CD1c-positive myeloid dendritic cell (primary cell): ENCODE measurements at regions not wholly inside any gene's neighbourhood (a gene's known extent, or its start where the extent isn't known, plus 50 kb on each side); places are given as distances from the start of the nearest gene placed in this dataset.
"Not testable (repeated sequence)": the region's sequence is repeated elsewhere in the genome, so short reads cannot be mapped to it uniquely, and the experiment has no call there.

ENCODE experiments used
- DNase-seq: peaks from one replicate; pipeline ENCODE4 v3.0.0-alpha.2; 2016; ENCODE audit errors: extremely low spot score

DNA sequence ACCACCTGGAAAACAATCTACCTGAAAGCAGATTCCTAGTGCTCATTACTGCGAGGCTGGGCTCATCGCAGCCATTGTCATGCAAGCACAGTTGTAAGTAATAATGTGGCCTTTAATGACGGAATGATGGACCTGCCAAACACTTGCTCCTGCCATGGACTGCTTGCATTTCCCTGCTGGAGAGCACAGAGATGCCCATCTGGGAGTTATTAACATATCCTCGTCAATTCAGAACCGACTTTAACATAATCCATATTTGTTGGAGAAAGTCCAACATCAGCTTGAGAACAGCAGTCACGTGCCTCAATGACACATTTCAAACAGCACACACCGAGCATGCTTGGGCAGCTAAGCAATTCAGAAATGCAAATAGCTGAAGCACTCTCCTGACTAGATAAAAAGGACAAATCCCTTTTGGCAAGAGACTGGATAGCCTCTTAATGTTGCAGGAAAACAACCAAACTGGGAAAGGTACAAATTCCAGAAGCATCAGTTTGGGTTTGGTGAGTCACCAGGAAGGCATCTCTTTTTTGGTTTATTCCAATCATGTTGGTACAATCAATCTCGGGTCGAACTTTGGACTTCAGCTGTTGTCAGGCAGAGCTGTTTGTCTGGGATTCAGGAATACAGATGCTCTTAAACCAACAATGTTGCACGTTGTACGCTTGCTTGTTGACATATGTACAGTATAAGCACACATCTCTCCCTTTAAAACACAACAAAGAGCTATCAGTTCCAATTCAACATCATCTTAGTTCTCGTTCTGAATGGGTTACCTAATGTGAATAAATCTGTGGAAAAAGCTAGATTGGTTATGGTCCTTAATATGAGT, 395.8 kb downstream of the LNPK start:
- no peak for DNase-seq

DNA sequence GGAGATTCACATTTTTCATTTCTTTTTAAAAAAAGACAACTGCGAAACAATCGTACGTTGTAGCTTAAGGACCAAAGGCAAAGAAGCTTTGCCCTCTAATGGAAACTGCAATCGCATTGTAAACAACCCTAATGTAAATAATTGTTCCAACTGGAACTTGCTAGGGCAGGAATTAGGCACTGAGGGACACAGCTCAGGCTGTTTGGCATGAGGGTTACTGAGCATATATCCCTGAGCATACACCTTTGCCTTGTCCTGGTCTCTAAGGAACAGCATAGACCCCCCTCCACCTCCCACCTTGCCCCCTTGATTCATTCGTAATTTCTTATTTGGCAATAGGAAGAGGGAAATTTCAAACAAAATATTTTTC, 396.4 kb downstream of the LNPK start:
- no peak for DNase-seq

DNA sequence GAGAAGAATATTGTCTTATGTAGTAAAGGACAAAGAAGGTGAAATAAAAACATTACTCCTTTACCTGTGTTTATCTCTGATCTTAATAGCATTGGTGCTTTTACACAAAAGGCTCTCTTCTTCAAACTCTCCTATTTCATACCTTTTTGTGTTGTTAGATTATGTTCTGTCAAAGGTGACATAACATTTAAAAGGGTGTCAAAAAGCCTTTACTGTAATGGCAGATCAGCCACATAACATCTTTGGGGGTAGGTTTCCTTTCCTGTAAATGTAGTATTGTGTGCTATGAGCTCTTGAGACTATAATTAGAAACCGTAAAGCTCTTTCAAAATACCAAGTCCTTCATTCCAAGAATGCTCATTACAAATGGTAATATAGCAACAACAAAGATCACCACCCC, 400.1 kb downstream of the LNPK start:
- DNase-seq, result no peak

DNA sequence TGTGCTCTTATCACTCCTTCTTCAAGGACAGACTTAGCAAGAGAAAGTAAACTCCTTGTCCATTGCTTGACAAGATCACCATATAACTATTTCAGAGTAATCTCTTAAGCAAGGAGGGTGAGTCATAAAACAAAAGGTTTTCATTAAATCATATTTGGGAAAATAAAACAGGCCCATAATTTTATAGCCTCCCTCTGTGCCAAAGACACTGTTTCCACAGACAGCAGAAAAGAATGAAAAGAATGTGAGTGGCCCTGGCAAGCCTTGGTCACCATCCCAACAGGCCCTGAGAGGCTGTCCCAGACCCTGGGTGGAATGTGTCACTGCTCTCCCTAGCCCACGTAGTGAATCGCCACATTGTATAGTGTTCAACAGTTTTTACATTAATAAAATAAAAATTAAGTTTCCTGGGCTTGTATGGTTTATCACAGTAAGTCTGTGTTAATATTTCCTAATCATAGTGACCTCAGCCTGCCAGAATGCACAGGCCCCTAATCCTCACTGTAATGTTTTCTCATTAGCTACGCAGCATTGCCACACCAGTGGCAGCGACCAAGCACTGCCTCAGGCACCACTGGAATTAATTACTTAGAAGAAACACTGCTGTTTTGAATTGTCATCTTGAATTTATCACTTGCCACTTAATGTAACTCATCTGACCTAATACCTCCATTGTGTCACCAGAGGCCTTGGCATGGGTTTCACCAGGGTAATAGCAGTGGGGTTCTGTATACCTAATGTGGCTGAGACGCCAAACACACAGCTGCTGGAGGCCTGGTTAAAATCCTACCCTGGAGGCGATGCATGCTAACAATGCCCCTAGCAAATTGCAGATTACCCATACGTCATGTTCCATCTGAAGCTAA, 401.9 kb downstream of the LNPK start:
- no peak for DNase-seq

DNA sequence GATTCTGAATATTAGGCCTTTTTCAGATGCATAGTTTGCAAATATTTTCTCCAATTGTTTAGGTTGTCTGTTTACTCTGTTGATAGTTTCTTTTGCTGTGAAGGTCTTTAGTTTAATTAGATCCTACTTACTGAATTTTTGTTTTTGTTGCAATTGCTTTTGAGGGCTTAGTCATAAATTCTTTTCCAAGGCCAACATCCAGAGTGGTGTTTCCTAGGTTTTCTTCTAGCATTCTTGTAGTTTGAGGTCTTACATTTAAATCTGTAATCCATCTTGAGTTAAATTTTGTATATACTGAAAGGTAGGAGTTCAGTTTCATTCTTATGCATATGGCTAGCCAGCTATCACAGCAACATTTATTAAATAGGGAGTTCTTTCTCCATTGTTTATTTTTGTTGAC, 404.8 kb downstream of the LNPK start:
- no peak for DNase-seq

DNA sequence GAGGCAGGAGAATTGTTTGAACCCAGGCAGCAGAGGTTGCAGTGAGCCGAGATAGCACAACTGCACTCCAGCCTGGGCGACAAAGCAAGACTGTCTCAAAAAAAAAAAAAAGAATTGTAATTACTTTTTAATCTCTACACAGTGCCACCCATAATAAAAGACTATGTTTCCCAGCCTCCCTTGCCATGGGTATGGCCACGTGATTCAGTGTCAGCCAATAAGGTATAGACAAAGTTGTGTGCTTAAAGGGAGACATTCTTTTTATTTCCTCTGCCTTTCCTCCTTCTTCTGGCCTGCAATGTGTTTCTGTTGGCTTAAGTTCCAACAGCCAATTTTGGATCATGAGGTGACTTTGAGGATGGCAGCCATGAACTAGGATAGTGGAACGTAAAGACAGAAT, 406.9 kb downstream of the LNPK start:
- DNase-seq, result no peak

DNA sequence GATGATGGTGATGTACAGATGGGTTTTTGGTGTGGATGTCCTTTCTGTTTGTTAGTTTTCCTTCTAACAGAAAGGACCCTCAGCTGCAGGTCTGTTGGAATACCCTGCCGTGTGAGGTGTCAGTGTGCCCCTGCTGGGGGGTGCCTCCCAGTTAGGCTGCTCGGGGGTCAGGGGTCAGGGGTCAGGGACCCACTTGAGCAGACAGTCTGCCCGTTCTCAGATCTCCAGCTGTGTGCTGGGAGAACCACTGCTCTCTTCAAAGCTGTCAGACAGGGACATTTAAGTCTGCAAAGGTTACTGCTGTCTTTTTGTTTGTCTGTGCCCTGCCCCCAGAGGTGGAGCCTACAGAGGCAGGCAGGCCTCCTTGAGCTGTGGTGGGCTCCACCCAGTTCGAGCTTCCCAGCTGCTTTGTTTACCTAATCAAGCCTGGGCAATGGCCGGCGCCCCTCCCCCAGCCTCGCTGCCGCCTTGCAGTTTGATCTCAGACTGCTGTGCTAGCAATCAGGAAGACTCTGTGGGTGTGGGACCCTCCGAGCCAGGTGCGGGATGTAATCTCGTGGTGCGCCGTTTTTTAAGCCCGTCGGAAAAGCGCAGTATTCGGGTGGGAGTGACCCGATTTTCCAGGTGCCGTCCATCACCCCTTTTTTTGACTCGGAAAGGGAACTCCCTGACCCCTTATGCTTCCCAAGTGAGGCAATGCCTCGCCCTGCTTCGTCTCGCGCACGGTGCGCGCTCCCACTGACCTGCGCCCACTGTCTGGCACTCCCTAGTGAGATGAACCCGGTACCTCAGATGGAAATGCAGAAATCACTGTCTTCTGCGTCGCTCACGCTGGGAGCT, 408.2 kb downstream of the LNPK start:
- DNase-seq, result not testable (repeated sequence)

DNA sequence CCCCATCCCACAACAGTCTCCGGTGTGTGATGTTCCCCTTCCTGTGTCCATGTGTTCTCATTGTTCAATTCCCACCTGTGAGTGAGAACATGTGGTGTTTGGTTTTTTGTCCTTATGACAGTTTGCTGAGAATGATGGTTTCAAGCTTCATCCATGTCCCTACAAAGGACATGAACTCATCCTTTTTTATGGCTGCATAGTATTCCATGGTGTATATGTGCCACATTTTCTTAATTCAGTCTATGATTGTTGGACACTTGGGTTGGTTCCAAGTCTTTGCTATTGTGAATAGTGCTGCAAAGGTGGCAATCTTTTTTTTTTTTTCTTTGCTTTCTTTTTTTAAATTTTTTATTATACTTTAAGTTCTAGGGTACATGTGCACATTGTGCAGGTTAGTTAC, 406.7 kb upstream of the ATP5MC3 start:
- not testable (repeated sequence) for DNase-seq

DNA sequence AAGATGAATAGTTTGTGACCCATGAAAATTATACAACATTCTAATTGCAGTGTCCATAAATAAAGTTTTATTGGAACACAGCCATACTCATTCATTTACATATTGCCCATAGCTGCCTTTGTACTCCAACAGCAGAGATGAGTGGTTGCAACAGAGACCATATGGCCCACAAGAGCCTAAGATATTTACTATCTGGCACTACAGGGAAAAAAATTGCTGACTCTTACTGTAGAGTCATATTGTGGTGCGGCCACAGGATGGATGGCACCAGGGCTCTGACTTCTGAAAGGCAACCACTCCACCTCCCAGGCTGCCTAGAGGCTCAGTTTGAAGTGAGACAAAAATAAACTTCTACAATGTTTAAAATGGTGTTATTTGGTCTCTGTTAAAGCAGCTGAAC, 404.0 kb upstream of the ATP5MC3 start:
- no peak for DNase-seq

DNA sequence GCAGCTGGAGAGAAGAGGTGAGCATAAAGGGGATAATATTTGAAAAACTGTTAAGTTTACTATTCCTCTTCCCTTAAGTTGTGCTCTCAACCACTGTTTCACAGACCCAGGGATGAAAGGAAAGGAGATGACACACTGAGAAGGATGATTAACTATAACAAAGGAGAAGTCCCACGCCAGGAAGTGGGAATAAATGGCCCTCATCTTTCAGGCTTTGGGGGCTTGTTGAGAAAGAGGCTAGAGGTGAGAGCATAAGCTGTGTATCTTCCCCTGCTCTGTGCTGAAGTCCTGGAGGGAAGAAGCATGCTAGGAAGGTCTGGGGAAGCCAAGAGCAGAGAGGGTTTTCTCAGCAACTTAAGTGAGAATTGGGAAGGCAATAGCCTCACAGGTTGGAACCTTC, 399.1 kb upstream of the ATP5MC3 start:
- DNase-seq, result peak; percentile 19

DNA sequence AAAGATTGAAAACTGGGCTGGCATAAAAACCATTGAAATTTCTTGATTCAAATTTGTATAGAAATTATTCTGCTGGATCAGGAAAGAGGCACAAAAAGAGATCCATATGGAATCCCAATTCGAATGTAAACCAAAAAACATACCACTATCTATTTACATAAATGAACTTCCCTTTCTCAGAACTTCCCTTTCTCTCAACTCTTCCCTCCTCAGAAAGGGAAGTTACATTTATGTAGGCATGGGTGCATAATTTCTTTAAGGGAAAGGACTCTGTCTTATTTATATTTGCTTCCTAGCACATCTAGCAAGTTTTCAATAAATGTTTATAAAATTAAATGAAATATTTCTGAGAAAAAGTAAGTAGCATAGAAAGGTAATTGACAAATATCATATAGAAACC, 398.1 kb upstream of the ATP5MC3 start:
- peak; percentile 76 for DNase-seq

DNA sequence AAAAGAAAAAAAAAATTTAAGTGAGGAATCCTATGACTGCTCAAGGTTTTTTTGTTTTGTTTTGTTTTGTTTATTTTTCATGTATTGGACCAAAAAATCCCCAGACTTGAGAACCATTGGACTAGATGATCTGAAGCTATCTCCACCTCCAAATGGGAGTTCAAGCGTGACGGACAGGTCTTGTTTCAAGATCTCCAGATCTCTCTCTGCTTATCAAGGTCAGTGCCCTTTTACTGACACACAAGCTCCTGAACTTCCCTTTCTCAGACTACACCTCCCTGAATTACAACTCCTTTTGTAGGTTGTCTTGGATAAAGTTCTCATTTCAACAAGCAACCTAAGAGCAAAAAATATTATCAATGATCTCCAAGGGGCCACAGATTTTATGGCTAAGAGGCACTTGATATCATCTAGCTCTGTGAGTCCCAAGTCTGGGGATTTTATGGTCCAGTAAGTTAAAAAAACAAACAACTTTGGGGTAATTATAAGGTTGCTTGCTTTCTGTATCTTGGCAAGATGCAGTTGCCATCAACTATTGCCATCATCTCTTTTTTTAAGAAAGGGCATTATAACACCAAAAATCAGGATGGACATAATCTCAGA, 396.0 kb upstream of the ATP5MC3 start:
- no peak for DNase-seq

DNA sequence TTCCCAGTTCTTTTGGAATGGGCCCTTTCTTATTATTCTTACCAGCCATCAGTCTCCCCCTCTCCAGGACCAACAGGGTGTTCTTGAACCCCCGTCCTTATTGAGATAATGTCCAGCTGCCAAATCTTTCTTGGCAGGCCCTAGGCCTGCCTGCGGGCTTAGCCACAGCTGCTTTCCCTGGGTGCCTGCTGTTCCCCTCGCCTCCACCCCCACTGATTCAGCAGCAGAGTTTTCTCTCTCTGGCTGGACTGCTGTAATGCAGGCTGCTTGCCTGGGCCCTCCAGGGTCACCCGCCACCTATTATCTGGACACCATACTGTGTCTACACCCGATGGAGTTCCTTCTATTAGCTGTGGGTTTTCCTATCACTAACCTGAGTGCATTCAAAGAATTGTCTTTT, 395.4 kb upstream of the ATP5MC3 start:
- DNase-seq, result no peak

DNA sequence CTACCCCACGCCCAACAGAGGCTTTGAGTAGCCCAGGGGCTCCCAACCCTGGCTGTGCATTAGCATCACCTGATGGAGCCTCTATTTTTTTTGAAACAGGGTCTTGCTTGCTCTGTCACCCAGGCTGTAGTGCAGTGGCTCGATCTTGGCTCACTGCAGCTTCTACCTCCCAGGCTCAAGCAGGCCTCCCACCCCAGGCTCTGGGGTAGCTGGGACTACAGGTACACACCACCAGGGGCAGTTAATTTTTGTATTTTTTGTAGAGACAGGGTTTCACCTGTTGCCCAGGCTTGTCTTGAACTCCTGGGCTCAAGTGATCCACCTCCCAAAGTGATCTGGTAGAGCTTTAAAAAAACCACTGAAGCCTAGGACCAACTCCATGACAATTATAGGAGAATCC, 394.8 kb upstream of the ATP5MC3 start:
- no peak for DNase-seq

DNA sequence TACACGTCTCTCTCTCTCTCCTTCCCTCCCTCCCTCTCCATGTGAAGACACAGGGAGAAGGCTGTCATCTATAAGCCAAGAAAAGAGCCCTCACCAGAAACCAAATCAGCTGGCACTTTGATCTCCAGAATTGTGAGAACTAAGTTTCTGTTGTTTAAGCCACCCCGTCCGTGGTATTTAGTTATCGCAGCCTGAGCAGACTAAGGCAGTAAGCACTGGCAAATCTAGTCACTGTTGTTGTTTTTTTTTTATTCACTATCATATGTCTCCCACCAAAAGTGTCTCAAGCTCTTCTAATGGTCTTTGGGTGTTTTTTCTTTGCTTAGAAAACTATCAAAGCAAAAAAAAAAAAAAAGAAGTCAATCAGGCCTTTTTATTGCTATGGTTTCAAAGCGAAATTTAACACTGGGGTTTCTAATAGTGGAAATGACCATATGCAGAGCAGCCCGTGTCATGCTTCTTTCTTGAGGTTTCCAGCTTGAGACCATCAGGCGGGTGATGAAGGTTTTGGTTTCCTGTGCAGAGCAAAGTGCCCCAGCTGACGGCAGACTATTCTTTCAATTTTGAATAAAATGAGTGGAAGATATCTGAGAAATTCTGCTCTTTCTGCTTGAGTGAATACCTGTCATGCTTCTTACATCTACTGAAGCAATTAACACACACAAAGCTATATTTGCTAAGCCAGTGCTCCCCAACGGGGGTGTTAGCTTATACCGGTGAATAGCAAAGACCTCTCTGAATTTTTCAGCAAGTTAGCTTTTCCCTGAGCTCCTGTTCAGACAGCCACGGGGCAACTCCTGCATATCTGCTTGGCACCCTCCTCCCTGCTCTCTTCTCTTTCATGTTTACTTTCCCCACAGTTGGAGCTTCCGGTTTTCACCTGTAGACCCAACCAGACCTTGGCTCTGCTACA, 394.1 kb upstream of the ATP5MC3 start:
- DNase-seq, result no peak

DNA sequence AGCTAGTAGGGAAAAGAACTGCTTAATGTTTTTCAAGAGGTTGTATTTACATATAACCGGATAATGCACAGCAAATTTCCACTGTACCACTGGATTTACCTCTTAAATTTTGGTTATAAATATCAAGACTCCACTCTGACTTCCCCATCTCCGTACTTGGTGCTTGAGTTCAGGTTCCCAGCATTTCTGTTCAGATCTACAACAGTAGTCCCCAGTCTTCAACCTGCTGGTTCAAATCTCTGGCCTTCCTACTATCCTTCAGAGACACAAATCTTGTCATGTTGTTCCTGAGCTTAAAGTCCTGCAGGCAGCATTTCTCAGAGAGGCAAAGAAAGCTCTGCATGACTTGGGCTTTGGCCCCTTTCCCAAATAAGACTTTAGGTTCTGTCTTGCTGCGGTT, 392.6 kb upstream of the ATP5MC3 start:
- no peak for DNase-seq

DNA sequence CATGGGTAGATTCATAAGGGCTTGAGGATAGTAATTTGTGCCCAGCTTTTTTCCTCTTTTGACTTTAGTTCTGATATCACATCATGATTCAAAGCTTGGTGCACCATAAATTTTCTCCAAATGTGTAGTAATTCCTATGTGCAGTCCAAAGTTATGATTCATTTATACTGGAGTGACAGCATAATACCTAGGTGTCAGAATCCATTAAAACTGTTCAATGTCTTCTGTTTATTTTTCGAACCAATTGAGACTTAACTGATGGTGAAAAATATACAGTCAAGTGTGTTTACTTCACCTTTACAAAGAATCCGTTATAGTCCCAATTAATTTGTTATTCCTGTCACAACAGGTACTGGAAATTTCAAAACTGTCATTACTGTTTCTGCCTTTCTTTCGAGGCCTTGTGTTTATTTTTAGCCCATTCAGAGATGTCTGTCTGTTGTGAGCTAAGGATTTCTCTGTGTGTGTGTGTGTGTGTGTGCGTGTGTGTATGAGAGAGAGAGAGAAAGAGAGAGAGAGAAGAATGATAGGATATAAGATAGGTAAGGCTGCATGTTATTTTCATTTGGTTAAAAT, 389.7 kb upstream of the ATP5MC3 start:
- no peak for DNase-seq

DNA sequence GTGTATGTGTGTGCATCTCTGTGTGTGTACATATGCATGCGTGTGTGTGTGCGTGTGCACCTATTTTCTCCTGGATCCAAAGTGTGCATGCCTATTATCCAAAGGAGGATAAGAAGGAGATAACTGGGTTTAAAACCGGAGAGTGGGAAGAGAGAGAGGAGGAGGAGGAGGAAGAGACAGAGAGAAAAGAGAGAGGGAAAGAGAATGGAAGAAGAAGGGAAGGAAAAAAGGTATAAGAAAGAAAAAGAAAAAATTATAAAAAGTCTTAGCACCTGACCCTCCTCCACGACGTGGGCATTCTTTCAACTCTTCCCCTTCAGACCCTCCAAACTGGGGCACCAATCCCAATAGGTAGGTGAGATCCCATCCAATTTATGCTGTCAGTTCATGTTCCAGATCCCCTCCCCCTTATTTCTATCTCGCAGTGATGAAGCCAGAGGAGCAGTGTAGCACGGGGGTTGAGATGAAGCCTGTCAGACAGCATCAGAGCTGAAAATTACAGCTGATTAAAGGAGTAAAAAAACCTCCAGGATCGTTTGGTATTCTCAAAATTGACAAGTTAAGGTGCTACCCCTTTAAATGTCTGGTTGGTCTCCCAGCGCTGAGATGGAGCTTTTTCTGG, 386.7 kb upstream of the ATP5MC3 start:
- DNase-seq, result no peak

DNA sequence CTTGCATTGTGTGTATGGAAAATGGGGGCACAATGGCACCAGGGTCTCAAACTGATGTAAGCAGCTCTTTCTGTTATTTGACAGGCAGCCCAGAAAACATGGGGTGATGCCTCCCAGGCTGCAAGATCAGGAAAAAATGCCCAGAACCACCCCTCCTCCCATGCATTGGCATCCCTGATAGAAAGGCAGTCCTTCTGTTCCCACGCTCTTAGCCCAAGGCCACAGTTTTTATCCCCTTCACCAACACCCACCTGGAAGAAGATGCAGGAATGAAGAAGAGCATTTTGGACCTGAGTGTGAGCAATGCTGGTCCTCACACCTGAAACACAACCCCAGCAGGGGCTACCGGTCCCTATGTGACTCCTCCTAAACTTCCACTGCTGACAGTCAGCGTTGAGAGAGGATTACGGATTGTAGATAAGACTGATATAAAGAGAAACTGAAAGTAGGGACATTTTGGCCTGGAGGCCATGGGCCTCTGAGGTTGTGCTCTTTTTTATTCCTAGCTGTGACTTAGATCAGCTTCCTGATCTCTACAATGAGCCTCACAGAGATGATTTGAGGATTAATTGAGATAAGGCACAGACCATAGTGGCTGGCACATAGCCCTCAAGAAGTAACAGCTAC, 386.0 kb upstream of the ATP5MC3 start:
- no peak for DNase-seq
